MG63 (cell line): ENCODE measurements at regions not wholly inside any gene's neighbourhood (a gene's known extent, or its start where the extent isn't known, plus 50 kb on each side); places are given as distances from the start of the nearest gene placed in this dataset.

Experiments used
- DNase-seq: peaks from one replicate; pipeline ENCODE4 v3.0.0-alpha.2; 2020
- H3K27me3 ChIP-seq: fragments of 250-450 bp; sonication (Bioruptor Pico); 2 replicates; pipeline ENCODE4 v1.5.1; 2020; ENCODE audit warnings: mild to moderate bottlenecking, moderate library complexity
- H3K36me3 ChIP-seq: fragments of 250-450 bp; sonication (Bioruptor Pico); 2 replicates; pipeline ENCODE4 v1.5.1; 2020; ENCODE audit warnings: mild to moderate bottlenecking, moderate library complexity
- H3K4me3 ChIP-seq: fragments of 250-450 bp; sonication (Bioruptor Pico); 2 replicates; pipeline ENCODE4 v1.5.1; 2020; ENCODE audit warnings: mild to moderate bottlenecking, moderate library complexity
- H3K9me3 ChIP-seq: fragments of 250-450 bp; sonication (Bioruptor Pico); 2 replicates; pipeline ENCODE4 v1.5.1; 2020; ENCODE audit warnings: mild to moderate bottlenecking, moderate library complexity

DNA sequence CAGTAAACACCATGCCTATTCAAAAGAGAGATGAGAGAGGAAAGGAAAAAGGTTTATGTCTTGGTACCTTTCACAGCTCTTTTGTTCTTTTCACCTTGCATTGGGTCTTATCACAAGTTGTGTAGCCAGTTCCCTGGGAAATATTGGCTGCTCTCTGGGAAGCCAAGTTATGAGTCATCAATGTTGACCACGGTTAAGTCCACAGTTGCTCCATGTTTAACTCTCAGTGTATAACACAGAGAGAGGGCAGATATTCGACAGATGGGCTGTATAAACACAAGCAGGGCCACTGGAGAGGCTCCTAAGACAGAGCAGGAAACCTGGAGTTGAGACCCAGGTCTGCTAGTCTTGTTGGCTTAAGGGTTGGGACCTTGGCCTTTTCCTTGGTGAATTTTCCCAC, 718.6 kb downstream of the QKI start:
- no peak for DNase-seq
- Histone ChIP-seq H3K9me3 (no peaks in the 10 kb centered on the region), H3K36me3 (no peaks in the 10 kb centered on the region), H3K27me3 (no peaks in the 10 kb centered on the region), H3K4me3 (no peak overlapping the region)

DNA sequence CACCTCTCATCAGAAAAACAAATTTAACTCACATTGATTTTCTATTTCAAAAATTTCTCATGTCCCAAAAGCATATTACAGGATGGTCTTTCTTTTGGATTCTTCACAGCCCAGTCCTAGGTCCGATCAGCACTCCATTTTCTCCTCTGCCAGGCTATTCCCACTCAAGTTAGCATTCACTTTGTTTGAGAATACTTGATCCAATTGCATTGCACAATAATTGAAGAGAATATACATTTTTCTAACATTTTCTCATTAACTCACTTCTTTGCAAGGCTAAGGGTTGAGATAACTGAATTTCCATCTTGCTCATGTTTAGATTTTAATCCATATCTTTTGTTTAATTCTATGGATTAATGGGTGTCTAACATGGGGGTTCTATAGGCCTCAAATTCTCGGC, 716.1 kb downstream of the QKI start:
- H3K36me3 ChIP-seq, result no peaks in the 10 kb centered on the region
- no peak for DNase-seq
- no peaks in the 10 kb centered on the region for H3K9me3 ChIP-seq
- H3K27me3 ChIP-seq, result no peaks in the 10 kb centered on the region
- no peak overlapping the region for H3K4me3 ChIP-seq

DNA sequence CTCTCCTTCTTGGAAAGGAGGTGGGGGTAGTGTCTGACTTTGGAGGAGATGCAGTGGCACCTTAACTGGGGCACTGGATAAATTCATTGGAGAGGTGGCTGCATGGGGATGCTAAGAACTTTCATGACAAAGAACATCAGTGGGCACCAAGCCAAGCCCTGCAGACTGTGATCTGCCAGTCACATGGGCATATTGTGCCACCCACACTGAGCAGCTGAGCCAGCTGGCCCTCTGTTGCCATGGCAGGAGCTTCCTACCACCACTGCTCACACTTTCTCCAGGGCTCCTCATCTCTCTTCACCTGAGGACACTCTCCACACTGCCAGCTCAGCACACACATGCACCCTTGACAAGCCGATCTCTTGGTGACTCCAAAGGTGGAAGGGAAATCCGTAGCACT, 715.6 kb downstream of the QKI start:
- Histone ChIP-seq H3K9me3 (no peaks in the 10 kb centered on the region), H3K4me3 (no peak overlapping the region), H3K36me3 (no peaks in the 10 kb centered on the region), H3K27me3 (no peaks in the 10 kb centered on the region)
- DNase-seq, result no peak

DNA sequence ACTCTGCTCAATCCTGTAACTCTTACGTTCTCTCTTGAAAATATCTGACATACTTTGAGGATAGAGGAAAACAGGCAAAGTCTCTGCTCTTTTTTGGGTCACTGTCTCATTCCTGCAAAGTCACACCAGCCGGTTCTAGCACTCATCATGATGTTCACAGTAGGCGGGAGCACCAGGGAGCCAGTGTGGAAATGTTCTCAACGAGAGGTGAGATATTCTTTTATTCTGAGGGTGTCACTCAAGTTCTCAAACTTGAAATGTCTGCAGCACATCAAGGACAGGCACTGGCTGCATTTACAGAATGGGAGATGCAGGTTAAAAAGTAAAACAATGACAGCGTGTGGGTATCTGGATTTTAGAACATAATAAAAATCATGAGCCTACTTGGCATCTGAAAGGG, 714.7 kb downstream of the QKI start:
- Histone ChIP-seq H3K36me3 (no peaks in the 10 kb centered on the region), H3K27me3 (no peaks in the 10 kb centered on the region), H3K4me3 (no peak overlapping the region), H3K9me3 (no peaks in the 10 kb centered on the region)
- no peak for DNase-seq

DNA sequence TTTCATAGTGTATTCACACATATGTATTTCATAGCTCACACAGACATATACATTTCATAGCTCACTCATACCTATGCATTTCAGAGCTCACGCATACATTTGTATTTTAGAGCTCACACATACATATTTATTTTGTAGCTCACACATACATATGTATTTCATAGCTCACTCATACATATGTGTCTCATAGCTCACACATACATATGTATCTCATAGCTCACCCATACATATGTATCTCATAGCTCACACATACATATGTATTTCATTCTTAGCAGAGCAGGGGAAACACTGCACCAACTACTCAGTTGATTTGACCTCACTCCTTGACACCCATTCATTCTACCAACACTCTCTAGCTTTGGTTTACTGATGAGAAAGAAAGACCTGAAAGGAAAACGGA, 713.6 kb downstream of the QKI start:
- H3K27me3 ChIP-seq, result no peaks in the 10 kb centered on the region
- DNase-seq, result no peak
- H3K9me3 ChIP-seq, result no peaks in the 10 kb centered on the region
- no peaks in the 10 kb centered on the region for H3K36me3 ChIP-seq
- no peak overlapping the region for H3K4me3 ChIP-seq

DNA sequence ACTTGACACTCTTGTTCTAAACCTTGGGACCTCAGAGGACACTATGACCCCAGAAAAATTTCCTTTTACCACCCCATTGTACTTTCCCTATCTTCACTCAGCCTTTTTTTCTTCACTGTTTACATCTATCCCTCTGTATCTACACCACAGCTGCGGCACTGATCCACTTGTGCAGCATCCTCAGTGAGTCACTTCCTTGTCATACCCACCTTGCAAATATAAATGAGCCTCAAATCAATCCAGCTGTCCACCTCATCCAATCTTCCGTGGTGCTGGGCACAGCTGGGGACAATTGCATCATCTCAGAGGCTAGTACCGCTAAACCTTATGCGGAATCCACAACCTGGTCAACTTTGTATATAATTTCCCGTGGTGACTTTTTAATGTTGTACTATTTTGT, 710.5 kb downstream of the QKI start:
- Histone ChIP-seq H3K27me3 (no peaks in the 10 kb centered on the region), H3K4me3 (no peak overlapping the region), H3K36me3 (no peaks in the 10 kb centered on the region), H3K9me3 (no peaks in the 10 kb centered on the region)
- no peak for DNase-seq

DNA sequence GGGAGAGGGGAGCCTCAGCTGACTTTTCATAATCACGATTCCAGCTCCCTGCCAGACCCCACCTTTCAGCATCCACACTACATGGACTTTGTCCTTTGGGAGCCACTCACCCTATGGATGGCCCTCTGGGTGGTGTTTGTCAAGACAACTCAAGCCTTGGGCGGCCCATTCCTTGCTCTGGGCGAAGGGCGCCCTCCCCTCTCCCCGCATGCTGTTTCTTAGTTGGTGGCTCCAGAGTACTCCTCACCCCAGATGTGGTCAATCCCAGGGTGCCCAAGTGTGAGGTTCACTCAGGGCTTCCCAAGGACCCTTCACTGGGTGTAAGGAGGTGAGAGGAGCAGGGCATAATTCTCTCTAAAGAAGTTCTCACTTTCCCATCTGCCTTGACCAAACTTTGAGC, 710.0 kb downstream of the QKI start:
- Histone ChIP-seq H3K27me3 (no peaks in the 10 kb centered on the region), H3K4me3 (no peak overlapping the region), H3K9me3 (no peaks in the 10 kb centered on the region), H3K36me3 (no peaks in the 10 kb centered on the region)
- DNase-seq, result no peak

DNA sequence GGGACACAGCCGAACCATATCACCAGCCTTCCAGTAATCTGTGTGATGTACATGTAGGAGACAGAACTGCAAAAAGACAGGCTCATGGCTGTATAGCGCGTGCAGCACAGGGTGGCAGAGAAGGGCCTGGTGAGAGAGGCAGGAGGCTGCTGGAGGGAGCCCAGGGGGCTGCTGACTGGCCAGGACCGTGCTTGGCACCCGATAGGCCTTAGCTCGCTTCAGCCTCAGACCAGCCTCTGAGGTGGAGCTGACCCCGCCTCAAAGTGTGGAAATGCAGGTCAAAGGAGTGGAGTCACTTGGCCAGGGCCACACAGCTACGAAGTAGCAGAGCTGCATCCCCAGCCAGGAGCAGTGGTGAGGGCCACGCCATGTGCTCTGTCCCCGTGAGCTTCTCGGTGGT, 707.6 kb downstream of the QKI start:
- DNase-seq, result no peak
- H3K36me3 ChIP-seq, result no peaks in the 10 kb centered on the region
- H3K4me3 ChIP-seq, result no peak overlapping the region
- no peaks in the 10 kb centered on the region for H3K27me3 ChIP-seq
- H3K9me3 ChIP-seq, result no peaks in the 10 kb centered on the region

DNA sequence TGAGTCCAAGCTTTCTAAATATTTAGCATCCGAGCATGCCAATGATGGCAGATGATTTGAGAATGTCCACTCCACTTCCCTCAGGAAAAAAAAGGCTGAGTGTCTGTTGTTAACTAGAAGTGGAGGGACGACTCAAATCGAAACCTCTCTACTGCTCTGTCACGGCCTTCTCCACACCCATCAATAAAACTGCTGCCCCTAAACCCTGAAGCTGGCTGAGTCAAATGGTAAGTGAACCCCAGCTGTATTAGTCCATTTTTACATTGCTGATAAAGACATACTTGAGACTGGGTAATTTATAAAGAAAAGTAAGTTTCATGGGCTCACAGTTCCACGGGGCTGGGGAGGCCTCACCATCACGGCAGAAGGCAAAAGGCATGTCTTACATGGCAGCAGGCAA, 707.0 kb downstream of the QKI start:
- DNase-seq, result no peak
- H3K27me3 ChIP-seq, result no peaks in the 10 kb centered on the region
- no peaks in the 10 kb centered on the region for H3K36me3 ChIP-seq
- no peak overlapping the region for H3K4me3 ChIP-seq
- no peaks in the 10 kb centered on the region for H3K9me3 ChIP-seq

DNA sequence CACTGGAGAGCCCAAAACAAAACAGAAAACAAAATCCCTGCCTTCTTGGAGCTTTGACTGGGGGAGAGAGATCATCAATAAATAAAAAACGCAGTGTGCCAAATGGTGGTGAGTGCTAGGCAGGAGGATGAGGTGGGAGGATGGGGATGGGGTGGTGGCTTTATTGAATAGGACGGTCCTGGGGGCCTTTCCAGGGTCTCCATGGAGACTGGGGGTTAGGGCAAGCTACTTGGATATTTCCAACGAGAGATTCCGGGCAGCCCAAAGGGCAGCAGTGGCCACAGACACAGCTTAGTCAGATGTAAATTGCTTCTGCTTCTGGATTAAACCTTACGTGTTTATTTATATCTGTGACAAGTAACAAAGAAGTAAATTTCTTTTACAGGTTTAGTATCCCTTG, 700.1 kb downstream of the QKI start:
- no peak for DNase-seq
- no peaks in the 10 kb centered on the region for H3K27me3 ChIP-seq
- no peaks in the 10 kb centered on the region for H3K36me3 ChIP-seq
- H3K9me3 ChIP-seq, result no peaks in the 10 kb centered on the region
- no peak overlapping the region for H3K4me3 ChIP-seq

DNA sequence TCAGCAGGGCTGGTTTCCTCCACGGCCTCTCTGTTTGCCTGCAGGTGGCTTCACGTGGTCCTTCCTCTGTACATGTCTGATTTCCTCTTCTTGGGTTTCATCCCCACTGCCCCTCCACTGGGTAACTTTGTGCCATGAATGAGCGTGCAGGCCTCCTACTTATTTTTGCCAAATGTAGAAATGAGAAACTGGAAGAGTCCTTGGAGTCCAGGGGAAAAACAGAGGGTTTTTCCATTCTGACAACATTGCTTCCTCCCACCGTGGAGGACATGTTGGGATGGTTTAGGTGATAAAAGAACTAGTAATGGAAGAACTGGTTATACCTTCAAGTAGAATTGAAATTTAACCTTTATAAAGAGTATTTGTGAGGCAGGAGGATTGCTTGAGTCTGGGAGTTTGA, 699.5 kb downstream of the QKI start:
- no peaks in the 10 kb centered on the region for H3K9me3 ChIP-seq
- no peaks in the 10 kb centered on the region for H3K36me3 ChIP-seq
- no peaks in the 10 kb centered on the region for H3K27me3 ChIP-seq
- H3K4me3 ChIP-seq, result no peak overlapping the region
- no peak for DNase-seq

DNA sequence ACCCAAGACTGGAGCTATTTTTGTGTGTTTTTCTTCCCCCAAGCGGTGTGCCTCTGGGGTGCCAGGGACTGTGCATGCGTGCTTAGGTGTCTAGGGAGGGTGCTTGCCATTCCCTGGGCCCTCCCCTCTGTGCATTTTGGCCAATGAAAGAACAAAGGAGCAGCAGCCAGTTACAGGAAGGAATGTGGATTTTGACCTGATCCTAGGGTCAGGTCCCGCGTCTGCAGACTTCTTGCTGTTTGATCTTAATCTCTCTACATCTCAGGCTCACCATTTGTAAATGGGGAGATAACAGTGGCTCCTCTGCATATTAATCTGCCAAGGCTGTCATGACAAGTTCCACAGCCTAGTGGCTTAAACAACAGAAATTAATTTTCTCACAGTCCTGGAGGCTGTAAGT, 699.1 kb downstream of the QKI start:
- H3K4me3 ChIP-seq, result no peak overlapping the region
- no peaks in the 10 kb centered on the region for H3K9me3 ChIP-seq
- no peaks in the 10 kb centered on the region for H3K27me3 ChIP-seq
- DNase-seq, result no peak
- no peaks in the 10 kb centered on the region for H3K36me3 ChIP-seq

DNA sequence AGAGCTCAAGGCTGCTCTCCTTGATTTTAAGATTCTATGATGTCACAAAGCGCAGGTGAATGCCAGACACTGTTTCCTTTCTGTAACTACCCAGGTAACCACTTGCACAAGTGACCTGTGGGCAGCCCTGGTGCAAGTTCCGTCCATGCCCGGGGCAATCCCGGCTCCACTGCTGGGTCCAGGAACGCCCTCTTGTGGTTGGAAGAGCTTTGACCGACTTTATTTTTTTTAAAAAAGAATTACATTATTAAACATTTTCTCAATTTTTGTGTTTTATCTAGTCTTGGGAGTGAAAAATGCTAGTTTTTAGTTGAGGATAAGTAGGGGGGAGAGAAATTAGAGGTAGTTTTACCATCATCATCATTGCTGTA, 695.2 kb downstream of the QKI start:
- Histone ChIP-seq H3K9me3 (no peaks in the 10 kb centered on the region), H3K27me3 (no peaks in the 10 kb centered on the region), H3K36me3 (no peaks in the 10 kb centered on the region), H3K4me3 (no peak overlapping the region)
- peak; percentile 39 for DNase-seq

DNA sequence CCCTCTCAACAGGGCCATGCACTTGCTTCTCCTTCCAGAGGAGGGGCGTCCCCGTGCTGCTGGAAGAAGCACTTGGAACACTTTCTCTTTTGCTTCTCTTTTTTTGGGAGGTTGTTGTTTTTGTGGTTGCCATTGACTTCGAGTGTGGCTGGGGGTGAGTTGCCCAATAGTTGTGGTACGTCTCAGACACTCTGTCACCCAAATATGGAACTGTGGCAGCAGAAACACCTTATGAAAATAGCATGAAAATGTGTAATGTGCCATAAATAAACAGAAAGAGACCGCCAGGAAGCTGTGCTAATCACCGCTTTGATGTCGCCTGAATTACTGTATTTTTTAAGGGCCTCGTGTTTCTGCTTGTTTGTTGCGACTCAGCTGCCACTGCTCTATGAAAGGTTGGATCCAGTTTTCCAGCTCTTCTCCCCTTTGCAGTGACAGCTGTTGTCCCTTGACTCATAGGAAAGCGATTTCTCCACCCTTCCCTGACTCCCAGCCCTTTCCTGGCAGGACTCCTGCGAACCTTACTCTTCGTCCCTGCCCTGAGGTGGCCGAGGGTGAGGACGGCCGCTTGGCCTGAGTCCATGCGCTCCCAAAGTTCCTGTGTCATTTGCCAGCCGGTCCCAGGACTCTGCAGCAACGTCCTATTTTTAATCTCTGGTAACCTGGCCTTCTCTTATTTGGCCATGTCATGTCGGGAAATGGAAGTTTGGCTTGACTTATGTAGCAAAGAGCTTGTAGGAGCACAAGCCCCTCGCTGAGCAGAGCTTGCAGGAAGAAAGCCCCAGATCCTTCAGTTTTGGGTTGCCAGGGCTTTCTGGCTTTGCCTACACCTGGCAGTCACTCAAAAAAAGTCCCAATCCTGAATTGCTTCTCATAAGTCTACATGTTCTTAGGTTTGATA, 694.6 kb downstream of the QKI start:
- H3K27me3 ChIP-seq, result no peaks in the 10 kb centered on the region
- DNase-seq, result peak; percentile 85
- H3K36me3 ChIP-seq, result no peaks in the 10 kb centered on the region
- H3K9me3 ChIP-seq, result no peaks in the 10 kb centered on the region
- H3K4me3 ChIP-seq, result peak overlapping the region; percentile 1; the same call in 1 of the 2 replicates

DNA sequence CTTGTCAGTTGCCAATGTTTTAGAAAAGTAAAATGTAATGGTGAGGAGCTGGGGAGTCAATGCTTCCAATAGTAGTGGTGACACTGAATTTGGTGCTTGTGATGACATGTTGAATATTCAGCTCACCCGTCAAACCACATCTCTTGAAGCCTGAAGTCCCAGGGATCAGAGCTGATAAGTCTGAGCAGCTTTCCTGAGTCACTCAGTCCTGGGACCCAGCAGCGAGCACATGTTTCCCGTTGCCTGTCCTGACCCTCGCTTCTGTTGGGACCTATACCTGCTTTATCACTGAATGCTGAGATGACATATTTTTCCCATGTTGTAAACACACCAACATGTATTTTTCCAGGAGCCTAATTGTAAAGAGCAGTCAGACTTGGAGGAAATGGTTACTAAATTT, 693.6 kb downstream of the QKI start:
- DNase-seq, result no peak
- Histone ChIP-seq H3K9me3 (no peaks in the 10 kb centered on the region), H3K4me3 (no peak overlapping the region), H3K36me3 (no peaks in the 10 kb centered on the region), H3K27me3 (no peaks in the 10 kb centered on the region)

DNA sequence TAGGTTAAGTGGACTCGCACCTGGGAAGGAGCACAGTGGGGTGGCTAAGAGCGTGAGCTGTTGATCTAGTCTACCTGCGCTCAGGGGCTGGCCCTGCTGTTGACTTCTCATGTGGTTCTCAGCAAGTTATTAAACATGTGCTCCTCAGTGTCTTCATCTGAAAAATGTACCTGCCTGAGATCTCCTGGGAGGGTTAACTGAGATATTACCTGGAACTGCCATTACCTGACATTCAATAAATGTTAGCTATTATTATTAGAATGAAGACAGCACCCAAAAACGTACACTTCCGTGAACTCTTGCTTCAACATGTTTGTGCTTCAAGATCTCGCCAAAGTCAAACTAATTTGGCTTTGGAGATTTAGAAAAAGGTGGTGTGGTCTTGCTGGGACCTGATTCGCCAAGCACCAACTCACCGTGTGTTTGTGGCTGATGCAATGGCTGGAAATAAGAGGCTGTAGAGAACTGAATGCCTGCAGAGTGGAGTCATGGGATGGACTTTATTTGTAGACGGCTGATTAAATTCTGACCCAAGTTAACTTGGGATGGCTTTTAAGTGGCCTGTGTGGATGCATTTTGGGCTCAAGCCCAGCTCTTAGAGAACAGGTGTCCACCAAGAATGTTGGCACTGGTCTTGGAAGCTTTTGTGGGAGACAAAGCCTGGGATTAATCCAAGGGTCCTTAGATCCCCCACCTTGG, 692.9 kb downstream of the QKI start:
- DNase-seq, result peak; percentile 34
- Histone ChIP-seq H3K27me3 (no peaks in the 10 kb centered on the region), H3K4me3 (no peak overlapping the region), H3K9me3 (no peaks in the 10 kb centered on the region), H3K36me3 (no peaks in the 10 kb centered on the region)

DNA sequence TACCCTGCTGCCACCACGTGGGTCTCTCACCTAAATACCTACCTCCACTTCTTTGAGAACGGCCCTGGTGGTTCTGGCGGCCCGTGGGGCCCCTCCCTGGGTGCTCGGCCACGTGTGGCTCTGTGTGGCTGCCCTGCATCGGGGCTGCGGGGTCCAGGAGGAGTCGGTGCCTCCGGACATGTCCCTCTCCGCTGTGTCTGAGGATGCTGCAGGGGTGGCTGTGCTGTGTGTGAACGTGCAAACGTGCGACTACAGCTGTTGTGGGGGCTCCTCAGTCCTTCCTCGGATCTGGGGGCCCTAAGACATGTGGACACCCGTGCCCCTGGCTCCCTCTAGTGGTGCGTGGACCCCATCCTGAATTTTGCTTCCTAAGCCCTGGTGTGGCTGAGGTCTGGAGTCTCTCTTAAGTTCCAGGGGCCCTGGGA, 691.8 kb downstream of the QKI start:
- Histone ChIP-seq H3K4me3 (no peak overlapping the region), H3K36me3 (no peaks in the 10 kb centered on the region), H3K9me3 (no peaks in the 10 kb centered on the region), H3K27me3 (no peaks in the 10 kb centered on the region)
- peak; percentile 32 for DNase-seq

DNA sequence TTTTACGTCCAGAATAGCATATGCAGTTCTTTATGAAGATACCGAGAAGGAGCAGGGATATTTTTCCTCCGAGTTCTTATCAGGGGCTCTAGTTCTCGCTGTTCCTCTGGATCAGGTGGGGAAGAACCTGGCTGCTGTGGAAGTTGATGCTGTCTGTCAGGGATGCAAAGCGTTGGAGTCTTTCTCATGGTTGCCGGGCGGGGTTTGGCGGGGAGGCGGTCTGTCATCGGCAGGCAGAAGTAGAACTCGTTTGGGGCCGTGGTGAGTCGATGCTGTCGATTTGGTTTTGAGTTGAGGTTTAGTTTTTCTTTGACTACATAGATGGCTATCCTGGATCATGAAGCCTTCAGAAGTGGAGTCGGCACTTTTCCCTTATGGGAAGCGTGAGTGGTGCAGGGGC, 691.2 kb downstream of the QKI start:
- H3K27me3 ChIP-seq, result no peaks in the 10 kb centered on the region
- H3K4me3 ChIP-seq, result no peak overlapping the region
- no peaks in the 10 kb centered on the region for H3K36me3 ChIP-seq
- H3K9me3 ChIP-seq, result no peaks in the 10 kb centered on the region
- no peak for DNase-seq
